ENCODE measurements at regions not wholly inside any gene's neighbourhood (a gene's known extent, or its start where the extent isn't known, plus 50 kb on each side); places are given as distances from the start of the nearest gene placed in this dataset.

GRCh38 chr17:14971054-14971453 is 294.1 kb downstream of the PMP22 start:
- no peak for TF ChIP-seq CTCF (IDR thresholded peaks at IDR 0.05; ENCODE audit: poor library complexity, severe bottlenecking)
- TF ChIP-seq TAF1 (IDR thresholded peaks at IDR 0.05; ENCODE audit: low read depth): no peak
- no peak for TF ChIP-seq EP300 (conservative IDR thresholded peaks at IDR 0.05; ENCODE audit: poor library complexity, severe bottlenecking)

All from neural cell (in vitro differentiated cells).